HEK293 (cell line): ENCODE measurements at regions not wholly inside any gene's neighbourhood (a gene's known extent, or its start where the extent isn't known, plus 50 kb on each side); places are given as distances from the start of the nearest gene placed in this dataset.

Experiments used
- CTCF ChIA-PET: fragments of 350-600 bp; formaldehyde crosslinking; extraction: SDS; loops from one replicate; lab custom pipeline; 2021; ENCODE audit warnings: antibody characterized with exemption; lab: Yijun Ruan, JAX
- POLR2A ChIA-PET: fragments of 300-600 bp; formaldehyde crosslinking; extraction: SDS; loops from one replicate; lab custom pipeline; 2020; ENCODE audit warnings: antibody characterized with exemption, inconsistent platforms; lab: Yijun Ruan, JAX
- H3K27ac ChIP-seq: fragments of 200-500 bp; sonication (Bioruptor generic); 2 replicates; pipeline ENCODE4 v1.5.1; 2014; ENCODE audit warnings: low read depth, low read length, control low read depth, inconsistent platforms; ENCODE audit errors: extremely low read depth
- H3K36me3 ChIP-seq, 2 experiments: fragments of 200-500 bp in 1 of 2; sonication (Bioruptor generic) in 1 of 2; 1 replicate in 1 of 2; 2 replicates in 1 of 2; pipeline ENCODE4 v1.5.1; 2014 to 2017; ENCODE audit warnings: inconsistent platforms in 2 of 2, low read length in 2 of 2; ENCODE audit not compliant: control insufficient read depth in 2 of 2, insufficient read depth in 1 of 2
- H3K4me1 ChIP-seq: fragments of 200-500 bp; sonication (Bioruptor generic); 2 replicates; pipeline ENCODE4 v1.5.1; 2014; ENCODE audit warnings: mild to moderate bottlenecking, low read length, inconsistent platforms; ENCODE audit not compliant: control insufficient read depth, insufficient read depth
- H3K4me3 ChIP-seq: 2 replicates; pipeline ENCODE4 v1.5.1; 2011; ENCODE audit warnings: low read depth, mild to moderate bottlenecking, control low read depth, low read length, moderate library complexity
- H3K9me3 ChIP-seq: fragments of 200-500 bp; sonication (Bioruptor generic); 2 replicates; pipeline ENCODE4 v1.5.1; 2014; ENCODE audit warnings: low read depth, low read length, inconsistent platforms; ENCODE audit not compliant: control insufficient read depth, insufficient read depth
- ATF2 ChIP-seq: fragments of 450-650 bp; formaldehyde crosslinking; IDR thresholded peaks from 2 replicates; pipeline ENCODE4 v1.5.1; 2016; ENCODE audit warnings: missing biosample characterization, missing genetic modification characterization, low read depth
- GLI4 ChIP-seq: fragments of 450-650 bp; formaldehyde crosslinking; IDR thresholded peaks from 2 replicates; pipeline ENCODE4 v1.5.1; 2016; ENCODE audit warnings: missing biosample characterization, missing genetic modification characterization
- HOXC10 ChIP-seq: sonication (generic); formaldehyde crosslinking; IDR thresholded peaks from 2 replicates; pipeline ENCODE4 v1.8.1; 2023; ENCODE audit warnings: mild to moderate bottlenecking, missing genetic modification reagents
- PRDM1 ChIP-seq: fragments of 450-650 bp; formaldehyde crosslinking; IDR thresholded peaks from 2 replicates; pipeline ENCODE4; 2016; ENCODE audit warnings: missing biosample characterization, missing genetic modification characterization
- PRDM2 ChIP-seq: fragments of 450-650 bp; formaldehyde crosslinking; IDR thresholded peaks from 2 replicates; pipeline ENCODE4 v1.5.1; 2016; ENCODE audit warnings: missing biosample characterization, missing genetic modification characterization, borderline replicate concordance
- YY1 ChIP-seq: fragments of 450-650 bp; formaldehyde crosslinking; IDR thresholded peaks from 2 replicates; pipeline ENCODE4 v1.5.1; 2018; ENCODE audit warnings: missing biosample characterization, missing genetic modification characterization
- YY2 ChIP-seq: fragments of 450-650 bp; formaldehyde crosslinking; IDR thresholded peaks from 2 replicates; pipeline ENCODE4 v1.5.1; 2016; ENCODE audit warnings: missing biosample characterization, missing genetic modification characterization
- ZBTB17 ChIP-seq: fragments of 450-650 bp; formaldehyde crosslinking; IDR thresholded peaks from 2 replicates; pipeline ENCODE4 v1.5.1; 2016; ENCODE audit warnings: missing biosample characterization, missing genetic modification characterization
- ZNF114 ChIP-seq: fragments of 450-650 bp; formaldehyde crosslinking; IDR thresholded peaks from 2 replicates; pipeline ENCODE4 v1.5.0; 2017; ENCODE audit warnings: missing biosample characterization, missing genetic modification characterization
- ZNF174 ChIP-seq: fragments of 450-650 bp; formaldehyde crosslinking; IDR thresholded peaks from 2 replicates; pipeline ENCODE4 v1.5.0; 2017; ENCODE audit warnings: missing biosample characterization, mild to moderate bottlenecking, missing genetic modification characterization
- ZNF24 ChIP-seq: fragments of 450-650 bp; formaldehyde crosslinking; IDR thresholded peaks from 2 replicates; pipeline ENCODE4 v1.5.1; 2016; ENCODE audit warnings: missing biosample characterization, missing genetic modification characterization
- ZNF248 ChIP-seq: fragments of 450-650 bp; formaldehyde crosslinking; IDR thresholded peaks from 2 replicates; pipeline ENCODE4 v1.5.1; 2017; ENCODE audit warnings: missing biosample characterization, missing genetic modification characterization
- ZNF302 ChIP-seq: fragments of 450-650 bp; formaldehyde crosslinking; IDR thresholded peaks from 2 replicates; pipeline ENCODE4 v1.5.1; 2016; ENCODE audit warnings: missing biosample characterization, missing genetic modification characterization, low read depth
- ZNF324 ChIP-seq: fragments of 450-650 bp; formaldehyde crosslinking; IDR thresholded peaks from 2 replicates; pipeline ENCODE4 v1.5.1; 2016; ENCODE audit warnings: missing biosample characterization, missing genetic modification characterization
- ZNF398 ChIP-seq: fragments of 450-650 bp; formaldehyde crosslinking; IDR thresholded peaks from 2 replicates; pipeline ENCODE4 v1.5.1; 2017; ENCODE audit warnings: missing biosample characterization, missing genetic modification characterization
- ZNF514 ChIP-seq: fragments of 450-650 bp; formaldehyde crosslinking; IDR thresholded peaks from 2 replicates; pipeline ENCODE4 v1.5.1; 2016; ENCODE audit warnings: missing biosample characterization, missing genetic modification characterization
- ZNF530 ChIP-seq: fragments of 450-650 bp; formaldehyde crosslinking; IDR thresholded peaks from 2 replicates; pipeline ENCODE4 v1.5.1; 2016; ENCODE audit warnings: low read depth, missing biosample characterization, missing genetic modification characterization
- ZNF626 ChIP-seq: fragments of 450-650 bp; sonication (Bioruptor Pico); formaldehyde crosslinking; IDR thresholded peaks from 2 replicates; pipeline ENCODE4 v1.5.1; 2018; ENCODE audit warnings: missing biosample characterization, missing genetic modification characterization, inconsistent platforms
- ZNF658 ChIP-seq: fragments of 450-650 bp; formaldehyde crosslinking; IDR thresholded peaks from 2 replicates; pipeline ENCODE4; 2016; ENCODE audit warnings: missing biosample characterization, missing genetic modification characterization
- ZNF660 ChIP-seq: fragments of 450-650 bp; IDR thresholded peaks from 2 replicates; pipeline ENCODE4 v1.5.1; 2018; ENCODE audit warnings: missing biosample characterization, mild to moderate bottlenecking, missing genetic modification characterization
- ZNF785 ChIP-seq: fragments of 450-650 bp; formaldehyde crosslinking; IDR thresholded peaks from 2 replicates; pipeline ENCODE4 v1.5.1; 2016; ENCODE audit warnings: missing biosample characterization, missing genetic modification characterization
- TF ChIP-seq, protein P1 (sequence below): fragments of 450-650 bp; formaldehyde crosslinking; IDR thresholded peaks from 2 replicates; pipeline ENCODE4 v1.5.1; 2016; ENCODE audit warnings: missing biosample characterization, missing genetic modification characterization

GRCh38 chr11:19659529-19659928 is 53.1 kb upstream of the NAV2 start:
- POLR2A ChIA-PET, result no interaction called here
- CTCF ChIA-PET, result interaction anchor here (0.6 to 3.0 kb wide), 2 partner anchors 83 to 292 kb away, joined by 3 to 7 read pairs; no protein-coding TSS in a partner anchor
- Histone ChIP-seq H3K36me3 (no peaks in the 10 kb centered on the region), H3K9me3 (no peaks in the 10 kb centered on the region), H3K27ac (no peak overlapping the region), H3K4me1 (no peaks in the 10 kb centered on the region)
- no peak for TF ChIP-seq ZNF324
- TF ChIP-seq ZNF626 (tag by site-specific recombination), result no peak
- no peak for TF ChIP-seq ZBTB17 (tag by site-specific recombination)
- TF ChIP-seq ZNF660 (tag by site-specific recombination), result no peak
- TF ChIP-seq GLI4, result no peak
- no peak for TF ChIP-seq YY1
- TF ChIP-seq, all 188 proteins: peak for 0
- no peak overlapping the region for H3K4me3 ChIP-seq

DNA sequence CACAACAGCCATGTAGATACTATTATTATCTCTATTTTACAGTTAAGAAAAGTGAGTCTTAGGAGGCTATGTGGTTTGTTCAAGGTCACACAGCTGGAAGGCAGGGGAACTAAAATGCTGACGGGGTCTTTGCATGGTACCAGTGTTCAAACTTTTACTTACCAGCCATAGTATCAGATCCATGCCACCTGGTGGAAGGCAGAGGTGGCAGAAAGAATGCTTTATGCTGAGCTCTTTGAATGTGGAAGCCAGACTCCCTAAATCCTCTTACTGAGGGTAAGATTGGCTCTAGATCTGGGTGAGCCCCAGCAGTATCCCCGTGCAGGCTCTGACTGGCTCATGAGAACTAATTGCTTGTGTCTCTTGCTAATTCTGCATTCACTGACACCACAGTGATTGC is 54.3 kb upstream of the NAV2 start:
- POLR2A ChIA-PET, result no interaction called here
- Histone ChIP-seq H3K9me3 (no peaks in the 10 kb centered on the region), H3K36me3 (no peaks in the 10 kb centered on the region), H3K27ac (no peak overlapping the region), H3K4me1 (no peaks in the 10 kb centered on the region), H3K4me3 (no peak overlapping the region)
- no peak for TF ChIP-seq ZNF24
- TF ChIP-seq ZNF514 (tag by site-specific recombination), result no peak
- no peak for TF ChIP-seq ZNF174 (tag by site-specific recombination)
- no peak for TF ChIP-seq PRDM1 (tag by site-specific recombination)
- no peak for TF ChIP-seq YY1
- TF ChIP-seq PRDM2 (tag by site-specific recombination), result no peak
- no peak for TF ChIP-seq YY2
- TF ChIP-seq ZNF114 (tag by site-specific recombination), result no peak
- no peak for TF ChIP-seq ZNF530 (tag by site-specific recombination)
- TF ChIP-seq, protein P1, sequence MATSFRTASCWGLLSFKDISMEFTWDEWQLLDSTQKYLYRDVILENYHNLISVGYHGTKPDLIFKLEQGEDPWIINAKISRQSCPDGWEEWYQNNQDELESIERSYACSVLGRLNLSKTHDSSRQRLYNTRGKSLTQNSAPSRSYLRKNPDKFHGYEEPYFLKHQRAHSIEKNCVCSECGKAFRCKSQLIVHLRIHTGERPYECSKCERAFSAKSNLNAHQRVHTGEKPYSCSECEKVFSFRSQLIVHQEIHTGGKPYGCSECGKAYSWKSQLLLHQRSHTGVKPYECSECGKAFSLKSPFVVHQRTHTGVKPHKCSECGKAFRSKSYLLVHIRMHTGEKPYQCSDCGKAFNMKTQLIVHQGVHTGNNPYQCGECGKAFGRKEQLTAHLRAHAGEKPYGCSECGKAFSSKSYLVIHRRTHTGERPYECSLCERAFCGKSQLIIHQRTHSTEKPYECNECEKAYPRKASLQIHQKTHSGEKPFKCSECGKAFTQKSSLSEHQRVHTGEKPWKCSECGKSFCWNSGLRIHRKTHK, result no peak
- no peak for TF ChIP-seq ZNF658 (tag by site-specific recombination)
- TF ChIP-seq ZNF248, result no peak
- no peak for TF ChIP-seq ZNF302 (tag by site-specific recombination)
- TF ChIP-seq ZNF785 (tag by site-specific recombination), result no peak
- TF ChIP-seq ATF2 (tag by site-specific recombination), result no peak
- no peak for TF ChIP-seq HOXC10 (CRISPR knock-in tag)
- TF ChIP-seq ZNF398 (tag by site-specific recombination), result no peak
- CTCF ChIA-PET, result interaction anchor here (0.7 to 3.0 kb wide), 5 partner anchors 11 to 245 kb away, joined by 3 to 7 read pairs (median 4); no protein-coding TSS in a partner anchor
